ENCODE measurements at regions not wholly inside any gene's neighbourhood (a gene's known extent, or its start where the extent isn't known, plus 50 kb on each side); places are given as distances from the start of the nearest gene placed in this dataset.

- DNase-seq: no peak
These were observed 54.5 kb upstream of the MAMLD1 start for GRCh38 chrX:150308532-150309157.

GRCh38 chrX:150310417-150310816 lies 52.7 kb upstream of the MAMLD1 start:
- no peak for DNase-seq

- no peak for DNase-seq
These were observed 52.2 kb upstream of the MAMLD1 start for GRCh38 chrX:150310881-150311280.

DNA sequence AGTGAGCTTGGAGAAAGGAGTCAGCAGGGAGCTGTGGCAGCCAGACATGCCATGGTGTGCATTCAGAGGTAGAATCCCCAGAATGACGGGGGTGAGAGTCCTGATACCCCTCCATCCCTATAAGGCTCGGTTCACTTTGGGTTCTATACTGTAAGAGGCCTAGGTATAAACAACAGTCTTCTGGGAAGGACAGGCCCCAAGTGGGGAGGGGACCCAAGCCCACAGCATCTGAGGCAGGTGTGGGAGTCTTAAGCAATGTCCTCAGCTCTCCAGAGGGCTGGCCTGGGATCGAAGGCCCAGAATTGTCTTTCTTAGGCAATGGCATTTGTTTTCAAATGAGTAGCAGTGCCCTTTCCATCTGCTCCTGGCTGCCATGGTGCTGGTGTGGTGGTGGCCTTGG lies 50.2 kb upstream of the MAMLD1 start:
- DNase-seq: no peak
